Mucosa of descending colon (tissue), 3 donors: ENCODE measurements at regions not wholly inside any gene's neighbourhood (a gene's known extent, or its start where the extent isn't known, plus 50 kb on each side); places are given as distances from the start of the nearest gene placed in this dataset.

Experiments
- ATAC-seq: fragments of 200-7000 bp; cut with Tn5 transposase; one replicate; pipeline ENCODE4 v1.9.1; 2020; ENCODE audit warnings: mild to moderate bottlenecking, moderate library complexity
- DNase-seq, 3 donors: peaks; one replicate each; pipeline ENCODE4 v3.0.0-alpha.2; 2020
- H3K36me3 ChIP-seq: fragments of 200-600 bp; one replicate; pipeline ENCODE4 v1.8.0; 2021; ENCODE audit warnings: low read depth, mild to moderate bottlenecking
- H3K4me1 ChIP-seq: fragments of 200-600 bp; one replicate; pipeline ENCODE4 v1.8.0; 2021; ENCODE audit warnings: low read depth, mild to moderate bottlenecking
- H3K4me3 ChIP-seq: fragments of 200-600 bp; one replicate; pipeline ENCODE4 v1.8.0; 2021; ENCODE audit warnings: mild to moderate bottlenecking
- H3K9me3 ChIP-seq: fragments of 200-600 bp; one replicate; pipeline ENCODE4 v1.8.0; 2021; ENCODE audit warnings: mild to moderate bottlenecking
- CTCF ChIP-seq: fragments of 200-600 bp; IDR thresholded peaks from one replicate; pipeline ENCODE4 v1.8.0; 2022; ENCODE audit warnings: antibody characterized with exemption, mild to moderate bottlenecking
- intact Hi-C, 2 donors: fragments of 100-400 bp; cut with DNase I in 1 of 2; cut with micrococcal nuclease in 1 of 2; formaldehyde crosslinking; loops; one replicate each; pipeline versions ENCODE4 v1.11.0 to v1.11.1; 2022; cut with DNase I, micrococcal nuclease
- donor health status: DM: no; HTN: no; CAD: no; lungs with moderate emphysema.
- donor health status: DM: no; HTN: no; CAD: no.
- donor health status: DM: no; HTN: yes; CAD: no.

- Histone ChIP-seq H3K36me3 (no peaks in the 10 kb centered on the region), H3K4me3 (no peak overlapping the region), H3K4me1 (no peaks in the 10 kb centered on the region), H3K9me3 (no peaks in the 10 kb centered on the region)
- TF ChIP-seq CTCF = no peak
- intact Hi-C loops = no loop called here
- DNase-seq = peak in 1 of 3 donors; percentile 61
- ATAC-seq = peak; percentile 49
Measured at GRCh38 chr5:171582849-171583248, 163.4 kb downstream of the FGF18 start.

DNA sequence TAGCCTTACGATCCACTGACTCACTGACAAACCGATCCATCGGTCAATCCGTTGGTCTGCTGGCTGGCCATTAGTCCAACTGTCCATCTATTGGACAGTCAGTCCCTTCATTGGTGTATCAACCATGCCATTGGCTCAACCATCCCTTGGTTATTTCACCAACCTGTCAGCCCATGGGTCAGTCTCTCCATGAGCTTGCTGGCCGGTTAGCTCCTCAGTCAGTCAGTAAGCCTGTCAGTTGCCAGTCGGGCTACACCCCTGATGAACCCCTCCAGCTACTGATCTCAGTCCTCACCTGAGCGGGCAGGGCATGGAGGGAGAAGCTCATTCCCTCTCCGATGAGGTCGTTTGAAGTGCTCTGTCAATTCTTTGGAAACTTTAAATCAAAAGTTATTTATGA is 166.5 kb downstream of the FGF18 start:
- H3K36me3 ChIP-seq = no peaks in the 10 kb centered on the region
- no peak for DNase-seq
- H3K9me3 ChIP-seq = no peaks in the 10 kb centered on the region
- no peak for ATAC-seq
- no peaks in the 10 kb centered on the region for H3K4me1 ChIP-seq
- intact Hi-C loops = no loop called here
- TF ChIP-seq CTCF = no peak
- no peak overlapping the region for H3K4me3 ChIP-seq

DNA sequence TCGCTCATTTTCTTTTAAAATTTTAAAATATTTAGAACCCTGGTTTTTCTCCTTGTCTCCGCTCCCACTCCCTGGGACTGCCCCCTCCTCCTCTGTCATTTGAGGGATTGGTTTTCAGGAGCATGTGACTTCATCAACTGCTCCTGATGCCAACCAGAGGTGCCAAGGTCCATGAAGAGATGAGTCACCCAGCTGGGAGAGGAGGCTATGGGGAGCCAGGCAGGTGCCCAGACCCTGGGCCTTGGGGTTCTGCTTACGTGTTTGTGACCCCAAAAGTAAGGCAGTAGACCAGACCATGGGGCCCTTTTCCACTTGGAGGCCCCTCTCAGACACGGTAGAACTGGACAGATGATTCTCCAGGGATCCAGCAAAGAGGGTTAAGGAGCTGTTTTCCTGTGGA is 167.0 kb downstream of the FGF18 start:
- intact Hi-C loops = no loop called here
- no peak for ATAC-seq
- H3K9me3 ChIP-seq = no peaks in the 10 kb centered on the region
- no peaks in the 10 kb centered on the region for H3K4me1 ChIP-seq
- TF ChIP-seq CTCF = no peak
- no peak for DNase-seq
- H3K36me3 ChIP-seq = no peaks in the 10 kb centered on the region
- no peak overlapping the region for H3K4me3 ChIP-seq

- ATAC-seq (no peak), DNase-seq (no peak)
- H3K36me3 ChIP-seq = no peaks in the 10 kb centered on the region
- H3K4me3 ChIP-seq = no peak overlapping the region
- no peaks in the 10 kb centered on the region for H3K9me3 ChIP-seq
- no peak for TF ChIP-seq CTCF
- H3K4me1 ChIP-seq = no peaks in the 10 kb centered on the region
- intact Hi-C loops = no loop called here
Measured at GRCh38 chr5:171588046-171588445, 168.6 kb downstream of the FGF18 start.

GRCh38 chr5:171588790-171589189 is 169.3 kb downstream of the FGF18 start:
- Histone ChIP-seq H3K4me3 (no peak overlapping the region), H3K36me3 (no peaks in the 10 kb centered on the region), H3K4me1 (no peaks in the 10 kb centered on the region), H3K9me3 (no peaks in the 10 kb centered on the region)
- ATAC-seq (no peak), DNase-seq (no peak)
- intact Hi-C loops = no loop called here
- no peak for TF ChIP-seq CTCF

GRCh38 chr5:171589461-171589860 is 170.0 kb downstream of the FGF18 start:
- no peak for TF ChIP-seq CTCF
- H3K9me3 ChIP-seq = no peaks in the 10 kb centered on the region
- H3K4me3 ChIP-seq = no peak overlapping the region
- H3K36me3 ChIP-seq = no peaks in the 10 kb centered on the region
- no peak for DNase-seq
- no peaks in the 10 kb centered on the region for H3K4me1 ChIP-seq
- intact Hi-C loops = no loop called here
- ATAC-seq = no peak
